Fibroblast of lung (primary cell): ENCODE measurements at regions not wholly inside any gene's neighbourhood (a gene's known extent, or its start where the extent isn't known, plus 50 kb on each side); places are given as distances from the start of the nearest gene placed in this dataset.

Source experiments
- DNase-seq, 2 donors: peaks; one replicate each; pipeline versions ENCODE4 v3.0.0 to v3.0.0-alpha.2; 2010; ENCODE audit warnings: low read depth in 2 of 2
- H2AFZ ChIP-seq: 2 replicates; pipeline ENCODE4 v1.5.1; 2012; ENCODE audit warnings: low read length, control low read depth, inconsistent platforms
- H3K27ac ChIP-seq: 2 replicates; pipeline ENCODE4 v1.5.1; 2011; ENCODE audit warnings: low read length, control low read depth; ENCODE audit not compliant: insufficient read depth
- H3K27me3 ChIP-seq: 2 replicates; pipeline ENCODE4 v1.5.1; 2011; ENCODE audit warnings: mild to moderate bottlenecking, low read length; ENCODE audit not compliant: control insufficient read depth, insufficient read depth
- H3K36me3 ChIP-seq: 2 replicates; pipeline ENCODE4 v1.5.1; 2011; ENCODE audit warnings: low read length; ENCODE audit not compliant: control insufficient read depth, insufficient read depth
- H3K4me1 ChIP-seq: 2 replicates; pipeline ENCODE4 v1.5.1; 2011; ENCODE audit warnings: low read length; ENCODE audit not compliant: control insufficient read depth, insufficient read depth; ENCODE audit errors: extremely low read depth
- H3K4me2 ChIP-seq: 2 replicates; pipeline ENCODE4 v1.5.1; 2011; ENCODE audit warnings: low read length, control low read depth; ENCODE audit not compliant: insufficient read depth; ENCODE audit errors: extremely low read depth
- H3K4me3 ChIP-seq, 4 experiments: fragments of 200-600 bp in 1 of 4; sonication (generic) in 1 of 4; replicated peaks in 1 of 4; 2 replicates each; pipeline ENCODE4 v1.5.1; 2011 to 2016; ENCODE audit warnings: low read length in 4 of 4, low read depth in 3 of 4, mild to moderate bottlenecking in 3 of 4, control low read depth in 2 of 4, inconsistent platforms in 1 of 4, mixed read lengths in 1 of 4; ENCODE audit not compliant: insufficient read depth in 1 of 4; ENCODE audit errors: control extremely low read depth in 1 of 4
- H3K79me2 ChIP-seq: 2 replicates; pipeline ENCODE4 v1.5.1; 2012; ENCODE audit warnings: mild to moderate bottlenecking, low read length, inconsistent platforms; ENCODE audit not compliant: control insufficient read depth, insufficient read depth
- H3K9ac ChIP-seq: 2 replicates; pipeline ENCODE4 v1.5.1; 2011; ENCODE audit warnings: mild to moderate bottlenecking, low read length, control low read depth; ENCODE audit not compliant: insufficient read depth
- H3K9me3 ChIP-seq: 2 replicates; pipeline ENCODE4 v1.5.1; 2012; ENCODE audit warnings: low read depth, low read length; ENCODE audit not compliant: control insufficient read depth, insufficient read depth
- H4K20me1 ChIP-seq: 2 replicates; pipeline ENCODE4 v1.5.1; 2011; ENCODE audit warnings: low read length; ENCODE audit not compliant: control insufficient read depth, insufficient read depth; ENCODE audit errors: extremely low read depth
- EZH2 ChIP-seq: IDR thresholded peaks from 2 replicates; pipeline ENCODE4 v1.5.1; 2012; ENCODE audit warnings: low read length, control low read depth, mild to moderate bottlenecking; ENCODE audit errors: missing control alignments
- TF ChIP-seq, protein P1 (sequence below), 2 donors: IDR thresholded peaks in 1 of 2; conservative IDR thresholded peaks in 1 of 2; 1 replicate in 1 of 2; 2 replicates in 1 of 2; pipeline ENCODE4 v1.5.1; 2011 to 2012; ENCODE audit warnings: low read length in 2 of 2, control low read depth in 1 of 2, inconsistent platforms in 1 of 2, low read depth in 1 of 2, mild to moderate bottlenecking in 1 of 2

DNA sequence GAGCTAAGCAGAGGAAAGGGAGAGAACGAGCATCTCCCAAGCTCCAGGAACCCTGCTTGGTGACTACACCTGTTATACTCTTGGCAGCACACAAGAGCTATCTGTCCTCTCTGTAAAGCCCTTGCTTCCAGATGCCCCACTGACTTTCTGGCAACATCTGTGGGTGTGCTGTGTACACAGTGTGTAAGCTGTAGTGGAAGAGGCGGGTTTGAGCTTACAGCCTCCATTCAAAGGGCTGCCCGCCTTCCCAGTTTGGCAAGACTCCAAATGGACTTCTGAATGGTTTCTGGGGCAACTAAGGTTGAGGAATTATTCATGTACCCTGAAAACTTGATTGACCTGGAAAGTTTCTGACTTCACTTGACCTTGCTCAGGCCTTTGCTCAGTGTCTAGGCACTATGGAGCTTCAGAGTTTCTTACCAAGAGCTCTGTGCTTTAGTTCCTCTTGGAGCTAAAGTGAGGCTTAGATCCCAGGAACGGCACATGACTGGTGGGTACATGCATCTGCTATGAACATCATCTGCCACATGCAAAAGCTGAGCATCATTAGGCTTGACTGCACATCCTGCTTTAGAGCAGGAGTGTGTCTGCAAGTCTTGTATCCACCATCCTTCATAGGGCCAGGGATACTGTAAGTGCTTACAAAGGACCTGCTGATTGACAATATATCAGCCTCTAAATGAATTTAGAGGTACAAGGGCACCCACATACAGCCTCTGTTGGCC is 290.9 kb upstream of the SIX2 start:
- Histone ChIP-seq H4K20me1 (no peaks in the 10 kb centered on the region), H3K79me2 (no peaks in the 10 kb centered on the region), H3K36me3 (no peaks in the 10 kb centered on the region), H2AFZ (no peak overlapping the region), H3K4me3 (no peak overlapping the region), H3K9ac (no peak overlapping the region), H3K27ac (no peak overlapping the region), H3K9me3 (no peaks in the 10 kb centered on the region), H3K4me1 (no peaks in the 10 kb centered on the region), H3K27me3 (peaks cover 22% of the 10 kb centered on the region), H3K4me2 (no peak overlapping the region)
- TF ChIP-seq, protein P1, sequence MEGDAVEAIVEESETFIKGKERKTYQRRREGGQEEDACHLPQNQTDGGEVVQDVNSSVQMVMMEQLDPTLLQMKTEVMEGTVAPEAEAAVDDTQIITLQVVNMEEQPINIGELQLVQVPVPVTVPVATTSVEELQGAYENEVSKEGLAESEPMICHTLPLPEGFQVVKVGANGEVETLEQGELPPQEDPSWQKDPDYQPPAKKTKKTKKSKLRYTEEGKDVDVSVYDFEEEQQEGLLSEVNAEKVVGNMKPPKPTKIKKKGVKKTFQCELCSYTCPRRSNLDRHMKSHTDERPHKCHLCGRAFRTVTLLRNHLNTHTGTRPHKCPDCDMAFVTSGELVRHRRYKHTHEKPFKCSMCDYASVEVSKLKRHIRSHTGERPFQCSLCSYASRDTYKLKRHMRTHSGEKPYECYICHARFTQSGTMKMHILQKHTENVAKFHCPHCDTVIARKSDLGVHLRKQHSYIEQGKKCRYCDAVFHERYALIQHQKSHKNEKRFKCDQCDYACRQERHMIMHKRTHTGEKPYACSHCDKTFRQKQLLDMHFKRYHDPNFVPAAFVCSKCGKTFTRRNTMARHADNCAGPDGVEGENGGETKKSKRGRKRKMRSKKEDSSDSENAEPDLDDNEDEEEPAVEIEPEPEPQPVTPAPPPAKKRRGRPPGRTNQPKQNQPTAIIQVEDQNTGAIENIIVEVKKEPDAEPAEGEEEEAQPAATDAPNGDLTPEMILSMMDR (conservative IDR thresholded peaks at IDR 0.05 in 1 of 2, IDR thresholded peaks at IDR 0.05 in 1 of 2; ENCODE audit: low read depth in 1 of 2, low read length in 2 of 2), result no peak
- no peak for TF ChIP-seq EZH2
- DNase-seq, result no peak

DNA sequence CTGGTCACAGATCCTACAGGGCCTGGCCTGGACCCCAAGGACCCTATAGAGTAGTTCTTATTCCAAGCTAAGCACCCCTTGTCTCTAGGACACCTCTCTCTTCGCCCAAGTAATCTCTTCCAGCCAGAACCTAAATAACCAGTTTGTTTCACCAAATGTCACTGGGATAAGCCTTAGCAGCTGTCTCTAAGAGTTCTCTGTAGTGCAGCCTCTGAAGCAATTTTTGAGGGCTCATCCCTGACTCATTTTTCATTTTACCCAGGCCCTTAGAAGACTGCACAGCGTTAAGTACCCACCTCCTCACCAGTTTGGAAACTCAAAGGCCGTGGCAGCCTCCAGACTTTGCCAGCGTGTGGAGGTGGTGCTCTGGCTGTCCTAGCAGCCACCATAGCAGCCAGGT is 290.1 kb upstream of the SIX2 start:
- no peaks in the 10 kb centered on the region for H3K9me3 ChIP-seq
- no peaks in the 10 kb centered on the region for H4K20me1 ChIP-seq
- DNase-seq, result no peak
- H3K27me3 ChIP-seq, result peaks cover 18% of the 10 kb centered on the region
- H3K4me2 ChIP-seq, result no peak overlapping the region
- no peak overlapping the region for H3K9ac ChIP-seq
- TF ChIP-seq EZH2, result no peak
- no peak overlapping the region for H2AFZ ChIP-seq
- H3K27ac ChIP-seq, result no peak overlapping the region
- H3K4me1 ChIP-seq, result no peaks in the 10 kb centered on the region
- H3K4me3 ChIP-seq, result no peak overlapping the region
- H3K79me2 ChIP-seq, result no peaks in the 10 kb centered on the region
- no peaks in the 10 kb centered on the region for H3K36me3 ChIP-seq

DNA sequence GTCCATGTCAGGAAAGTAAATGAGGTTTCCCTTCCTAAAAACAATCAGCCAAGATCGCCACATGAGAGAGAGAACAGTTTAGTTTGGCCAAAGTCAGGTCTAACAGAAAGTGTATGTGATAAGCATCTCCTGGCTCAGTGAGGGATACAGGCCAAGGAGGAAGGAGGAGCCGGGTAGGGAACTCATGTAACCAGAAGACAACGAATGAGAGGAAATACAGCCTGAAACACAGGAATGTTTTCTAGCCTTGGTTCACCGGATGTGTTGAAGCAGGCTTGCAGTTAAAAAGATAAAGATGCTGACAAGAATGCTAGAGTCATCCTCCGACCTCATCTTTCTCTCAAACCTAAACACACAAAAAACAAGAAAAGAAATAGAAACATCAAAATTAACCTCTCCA is 283.9 kb upstream of the SIX2 start:
- DNase-seq, result peak in 1 of 2 donors; percentile 29
- H3K9ac ChIP-seq, result no peak overlapping the region
- no peak for TF ChIP-seq EZH2
- TF ChIP-seq, protein P1 (conservative IDR thresholded peaks at IDR 0.05 in 1 of 2, IDR thresholded peaks at IDR 0.05 in 1 of 2; ENCODE audit: low read depth in 1 of 2, low read length in 2 of 2), result no peak
- H3K4me3 ChIP-seq, result no peak overlapping the region
- H3K79me2 ChIP-seq, result no peaks in the 10 kb centered on the region
- H2AFZ ChIP-seq, result no peak overlapping the region
- H3K4me1 ChIP-seq, result no peaks in the 10 kb centered on the region
- no peaks in the 10 kb centered on the region for H3K36me3 ChIP-seq
- H3K9me3 ChIP-seq, result no peaks in the 10 kb centered on the region
- H4K20me1 ChIP-seq, result no peaks in the 10 kb centered on the region
- H3K4me2 ChIP-seq, result no peak overlapping the region
- H3K27me3 ChIP-seq, result peaks cover 6% of the 10 kb centered on the region
- no peak overlapping the region for H3K27ac ChIP-seq
